ENCODE measurements at regions not wholly inside any gene's neighbourhood (a gene's known extent, or its start where the extent isn't known, plus 50 kb on each side); places are given as distances from the start of the nearest gene placed in this dataset.

GRCh38 chr1:164475834-164476233, 83.2 kb upstream of the PBX1 start:
- no peak for TF ChIP-seq ATF1 (CRISPR knock-in tag; IDR thresholded peaks at IDR 0.05)
- no peak for TF ChIP-seq ZNF232 (CRISPR knock-in tag; IDR thresholded peaks at IDR 0.05)
- TF ChIP-seq TP53 (CRISPR knock-in tag; IDR thresholded peaks at IDR 0.05): no peak
- no peak for TF ChIP-seq PRRX2 (CRISPR knock-in tag; IDR thresholded peaks at IDR 0.05)

All from WTC11 (cell line).